Activated T-cell treated with anti-CD3 and anti-CD28 coated beads, Interleukin-2, amount 50 U/mL, for 4 hours (primary cell): ENCODE measurements at regions not wholly inside any gene's neighbourhood (a gene's known extent, or its start where the extent isn't known, plus 50 kb on each side); places are given as distances from the start of the nearest gene placed in this dataset.

ENCODE experiments used
- ATAC-seq, 2 donors: fragments of 200-7000 bp; cut with Tn5 transposase; one replicate each; pipeline ENCODE4 v1.10.0; 2021
- DNase-seq: peaks from one replicate; pipeline ENCODE4 v3.0.0-alpha.2; 2020
- H3K27me3 Mint-ChIP-seq: one replicate; pipeline ENCODE4 v1.8.0; 2021; ENCODE audit warnings: low read depth, mixed read lengths
- H3K36me3 Mint-ChIP-seq: one replicate; pipeline ENCODE4 v1.8.0; 2022; ENCODE audit warnings: mixed read lengths; ENCODE audit not compliant: insufficient read depth
- H3K4me1 Mint-ChIP-seq: one replicate; pipeline ENCODE4 v1.8.0; 2021; ENCODE audit warnings: low read depth, mixed read lengths
- H3K4me3 Mint-ChIP-seq: one replicate; pipeline ENCODE4 v1.8.0; 2021; ENCODE audit warnings: mild to moderate bottlenecking, moderate library complexity, mixed read lengths
- H3K9me3 Mint-ChIP-seq: one replicate; pipeline ENCODE4 v1.8.0; 2021; ENCODE audit warnings: mixed read lengths

DNA sequence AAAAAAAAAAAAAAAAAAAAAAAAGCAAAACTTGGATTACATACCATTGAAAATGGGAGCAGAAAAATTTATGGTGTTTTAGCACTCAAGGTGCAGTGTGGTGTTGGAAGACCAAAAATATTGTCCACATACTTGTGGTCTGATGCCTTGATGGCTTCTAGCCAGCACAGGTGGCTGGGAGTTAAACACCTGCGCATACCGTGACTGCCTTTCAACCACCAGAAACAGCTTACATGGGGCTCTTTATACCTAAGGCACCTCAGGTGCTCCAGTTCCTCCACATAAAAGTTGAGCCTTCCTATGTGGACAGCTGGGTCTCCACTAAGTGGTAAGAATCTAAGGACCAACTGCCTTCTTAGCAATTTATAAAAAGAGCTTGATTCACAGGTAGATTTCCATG is 802.6 kb upstream of the CELF4 start:
- Mint-ChIP-seq H3K27me3 (no peaks in the 10 kb centered on the region), H3K36me3 (no peaks in the 10 kb centered on the region), H3K4me1 (peaks cover 6% of the 10 kb centered on the region), H3K4me3 (no peak overlapping the region), H3K9me3 (peaks cover 13% of the 10 kb centered on the region)
- DNase-seq = no peak
- ATAC-seq = no peak

DNA sequence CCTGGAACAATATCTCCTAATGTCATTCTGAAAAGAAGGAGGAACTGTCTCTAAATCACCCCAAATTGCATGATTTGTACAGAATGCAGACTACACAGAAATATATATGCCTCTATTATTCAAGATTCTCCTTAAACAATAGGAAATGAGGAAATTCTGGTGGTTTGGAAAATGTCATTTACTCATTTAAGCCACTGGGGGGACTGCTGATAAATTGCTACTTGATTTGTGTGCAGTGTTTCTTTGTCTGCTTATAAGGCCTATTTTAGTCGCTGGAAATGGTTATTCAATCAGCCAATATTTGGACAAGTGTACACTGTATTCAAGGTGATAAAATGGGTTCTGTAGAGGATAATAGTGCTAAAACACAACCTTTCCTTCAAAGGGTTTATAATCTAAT is 801.9 kb upstream of the CELF4 start:
- Mint-ChIP-seq H3K9me3 (peaks cover 13% of the 10 kb centered on the region), H3K4me1 (peaks cover 6% of the 10 kb centered on the region), H3K36me3 (no peaks in the 10 kb centered on the region), H3K4me3 (no peak overlapping the region), H3K27me3 (no peaks in the 10 kb centered on the region)
- no peak for DNase-seq
- ATAC-seq = no peak

DNA sequence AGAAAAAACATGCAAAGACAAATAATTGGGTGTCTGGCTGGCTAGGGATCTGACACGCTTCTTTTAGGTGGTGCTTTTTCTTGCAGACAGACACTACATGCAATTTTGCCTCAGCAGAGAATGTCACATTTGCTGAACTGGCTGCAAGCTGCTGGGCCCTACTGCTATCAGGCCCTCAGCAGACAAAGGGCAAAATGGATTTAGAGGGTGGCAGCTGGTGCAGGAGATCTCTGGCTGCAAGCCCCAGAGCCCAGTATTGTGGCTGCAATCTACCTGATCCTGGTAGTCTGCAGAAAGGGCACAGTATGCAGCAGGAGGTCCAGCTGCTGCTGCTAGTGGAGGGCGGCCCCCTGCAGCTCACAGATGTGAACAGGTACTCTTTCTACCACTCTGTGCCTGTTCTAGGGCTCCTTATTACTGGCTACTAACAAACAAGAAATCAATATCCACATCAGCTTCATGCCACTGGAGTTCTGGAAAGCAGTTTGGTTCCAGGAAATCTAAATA is 796.7 kb upstream of the CELF4 start:
- no peaks in the 10 kb centered on the region for H3K27me3 Mint-ChIP-seq
- no peak for DNase-seq
- no peaks in the 10 kb centered on the region for H3K9me3 Mint-ChIP-seq
- H3K4me3 Mint-ChIP-seq = no peak overlapping the region
- ATAC-seq = no peak
- H3K4me1 Mint-ChIP-seq = no peaks in the 10 kb centered on the region
- no peaks in the 10 kb centered on the region for H3K36me3 Mint-ChIP-seq

DNA sequence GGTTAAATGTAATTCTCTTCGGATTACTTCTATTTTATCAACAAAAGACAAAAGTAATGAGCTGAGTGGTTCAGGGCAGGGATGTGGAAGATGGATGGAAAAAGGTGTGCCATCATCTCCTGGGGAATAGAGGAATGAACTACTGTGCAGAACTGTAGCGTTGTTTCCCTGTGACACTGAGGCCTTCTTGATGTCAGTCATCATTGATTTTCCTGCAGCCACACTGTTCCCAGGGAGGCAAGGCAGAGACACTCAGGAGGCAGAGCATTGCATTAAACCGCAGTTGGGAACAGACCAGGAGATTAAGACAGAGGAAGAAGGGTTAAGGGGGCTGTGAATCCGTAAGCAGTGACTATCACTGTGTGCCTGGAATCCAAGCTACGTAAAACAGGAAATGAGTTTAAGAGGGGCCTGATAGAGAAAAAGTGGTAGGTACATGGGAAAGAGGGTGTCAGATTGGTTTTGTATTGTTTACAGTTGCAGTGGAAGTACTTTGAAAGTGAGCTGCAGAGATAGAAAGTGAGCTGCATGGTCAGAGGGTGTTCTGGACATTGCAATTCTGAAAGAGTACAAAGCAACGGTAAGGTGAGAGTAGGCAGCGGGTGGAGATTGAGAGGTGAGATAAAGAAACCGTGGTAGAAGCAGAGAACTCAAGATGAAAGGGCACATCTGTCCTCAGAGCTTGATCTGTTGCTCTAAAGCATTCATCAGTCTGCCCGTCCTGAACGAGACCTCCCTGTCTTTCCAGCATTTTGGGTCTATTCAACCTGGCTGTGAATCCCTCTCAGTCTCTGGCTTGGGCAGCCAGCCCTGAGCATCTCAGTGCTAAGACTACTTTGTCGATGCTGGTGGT is 793.4 kb upstream of the CELF4 start:
- DNase-seq (no peak), ATAC-seq (no peak)
- no peak overlapping the region for H3K4me3 Mint-ChIP-seq
- H3K36me3 Mint-ChIP-seq = no peaks in the 10 kb centered on the region
- H3K9me3 Mint-ChIP-seq = no peaks in the 10 kb centered on the region
- H3K4me1 Mint-ChIP-seq = no peaks in the 10 kb centered on the region
- no peaks in the 10 kb centered on the region for H3K27me3 Mint-ChIP-seq

DNA sequence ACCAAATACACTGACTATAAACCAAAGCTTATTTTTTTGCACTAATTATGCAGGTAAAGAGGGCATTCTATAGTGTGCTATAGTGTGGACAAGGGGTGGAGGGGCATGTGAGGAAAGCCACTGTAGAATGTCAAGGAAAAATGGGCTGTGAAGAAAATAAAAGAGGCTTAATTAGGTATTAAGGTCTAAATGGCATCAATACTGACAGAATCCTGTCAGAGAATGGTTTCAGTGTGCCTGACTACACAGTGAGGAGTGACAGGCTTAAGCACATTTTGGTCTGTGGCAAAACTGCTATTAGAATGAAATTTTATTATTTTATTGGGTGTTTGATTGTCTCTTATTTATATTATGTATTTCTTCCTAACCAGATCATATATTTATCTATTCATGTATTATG is 787.6 kb upstream of the CELF4 start:
- no peaks in the 10 kb centered on the region for H3K4me1 Mint-ChIP-seq
- no peak for DNase-seq
- H3K36me3 Mint-ChIP-seq = no peaks in the 10 kb centered on the region
- H3K4me3 Mint-ChIP-seq = no peak overlapping the region
- no peak for ATAC-seq
- no peaks in the 10 kb centered on the region for H3K27me3 Mint-ChIP-seq
- H3K9me3 Mint-ChIP-seq = no peaks in the 10 kb centered on the region

GRCh38 chr18:38350141-38350540 is 784.5 kb upstream of the CELF4 start:
- no peaks in the 10 kb centered on the region for H3K4me1 Mint-ChIP-seq
- no peak overlapping the region for H3K4me3 Mint-ChIP-seq
- DNase-seq (no peak), ATAC-seq (no peak)
- no peaks in the 10 kb centered on the region for H3K27me3 Mint-ChIP-seq
- H3K36me3 Mint-ChIP-seq = no peaks in the 10 kb centered on the region
- H3K9me3 Mint-ChIP-seq = no peaks in the 10 kb centered on the region

DNA sequence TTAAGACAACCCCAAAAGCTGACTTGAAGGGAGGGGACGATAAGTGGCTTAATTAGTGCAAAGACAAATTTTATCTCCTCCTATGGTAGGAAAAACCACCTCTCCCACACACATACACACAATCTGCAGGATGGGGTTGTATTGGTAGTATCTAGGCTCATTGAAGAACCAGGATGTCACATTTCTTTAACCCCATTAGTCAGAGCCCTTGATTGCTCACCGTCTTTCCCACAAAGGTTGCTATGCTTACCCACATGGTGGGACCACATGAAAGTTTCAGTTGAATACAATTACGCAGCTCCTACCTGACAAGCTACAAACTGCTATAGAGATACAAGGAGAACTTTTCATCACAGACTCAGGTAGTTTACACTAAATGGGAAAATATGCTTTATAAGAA is 765.0 kb upstream of the CELF4 start:
- Mint-ChIP-seq H3K4me3 (no peak overlapping the region), H3K9me3 (peaks cover 15% of the 10 kb centered on the region), H3K36me3 (no peaks in the 10 kb centered on the region), H3K4me1 (no peaks in the 10 kb centered on the region), H3K27me3 (no peaks in the 10 kb centered on the region)
- ATAC-seq = peak; percentile 61 to 62
- no peak for DNase-seq

- Mint-ChIP-seq H3K36me3 (no peaks in the 10 kb centered on the region), H3K9me3 (peaks cover 20% of the 10 kb centered on the region), H3K4me3 (no peak overlapping the region), H3K27me3 (no peaks in the 10 kb centered on the region), H3K4me1 (no peaks in the 10 kb centered on the region)
- DNase-seq = no peak
- ATAC-seq = no peak
These were observed 763.5 kb upstream of the CELF4 start for GRCh38 chr18:38329145-38329544.

DNA sequence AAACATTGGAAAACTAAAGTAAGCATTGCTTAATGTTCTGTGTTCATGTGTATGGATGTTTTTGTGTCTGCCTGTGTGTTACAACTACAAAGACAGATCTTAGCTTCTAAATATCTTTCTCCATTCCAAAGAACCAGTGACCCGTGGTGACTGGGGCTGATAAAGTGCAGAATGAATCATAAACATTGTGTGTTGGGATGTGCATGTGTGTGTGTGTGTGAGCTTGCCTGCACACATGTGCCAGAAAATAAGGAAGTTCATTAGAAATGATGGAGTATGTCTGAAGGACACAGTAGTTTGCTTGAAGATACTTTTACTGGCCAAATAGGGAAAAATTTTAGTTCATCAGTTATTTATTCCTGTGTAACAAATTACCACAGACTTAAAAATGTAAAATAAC is 756.6 kb upstream of the CELF4 start:
- Mint-ChIP-seq H3K4me3 (no peak overlapping the region), H3K4me1 (no peaks in the 10 kb centered on the region), H3K27me3 (no peaks in the 10 kb centered on the region), H3K9me3 (peaks cover 11% of the 10 kb centered on the region), H3K36me3 (no peaks in the 10 kb centered on the region)
- ATAC-seq (no peak), DNase-seq (no peak)

- H3K4me3 Mint-ChIP-seq = no peak overlapping the region
- no peaks in the 10 kb centered on the region for H3K27me3 Mint-ChIP-seq
- H3K4me1 Mint-ChIP-seq = no peaks in the 10 kb centered on the region
- no peak for ATAC-seq
- no peak for DNase-seq
- peaks cover 11% of the 10 kb centered on the region for H3K9me3 Mint-ChIP-seq
- no peaks in the 10 kb centered on the region for H3K36me3 Mint-ChIP-seq
These were observed 755.7 kb upstream of the CELF4 start for GRCh38 chr18:38321262-38321661.

DNA sequence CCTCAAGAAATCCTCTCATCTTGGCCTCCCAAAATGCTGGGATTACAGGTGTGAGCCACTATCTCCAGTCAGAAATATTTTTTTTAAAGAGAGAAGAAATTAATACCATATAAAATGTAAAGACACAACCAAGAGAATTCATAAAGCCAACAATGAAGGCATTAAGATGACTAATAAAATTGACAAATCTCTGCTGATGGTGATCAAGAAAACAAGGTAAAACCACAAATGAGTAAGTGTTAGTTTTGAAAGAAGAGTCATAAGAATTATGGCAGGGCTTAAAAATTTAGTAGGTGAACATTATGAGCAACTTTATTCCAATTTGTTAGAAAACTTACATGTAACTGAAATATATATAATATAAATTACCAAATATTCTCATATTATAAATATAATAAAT is 752.8 kb upstream of the CELF4 start:
- Mint-ChIP-seq H3K4me3 (no peak overlapping the region), H3K4me1 (no peaks in the 10 kb centered on the region), H3K36me3 (no peaks in the 10 kb centered on the region), H3K9me3 (peaks cover 13% of the 10 kb centered on the region), H3K27me3 (no peaks in the 10 kb centered on the region)
- no peak for ATAC-seq
- no peak for DNase-seq

- Mint-ChIP-seq H3K4me1 (no peaks in the 10 kb centered on the region), H3K36me3 (no peaks in the 10 kb centered on the region), H3K9me3 (peaks cover 9% of the 10 kb centered on the region), H3K27me3 (no peaks in the 10 kb centered on the region), H3K4me3 (no peak overlapping the region)
- DNase-seq (no peak), ATAC-seq (no peak)
These were observed 748.2 kb upstream of the CELF4 start for GRCh38 chr18:38313831-38314230.

DNA sequence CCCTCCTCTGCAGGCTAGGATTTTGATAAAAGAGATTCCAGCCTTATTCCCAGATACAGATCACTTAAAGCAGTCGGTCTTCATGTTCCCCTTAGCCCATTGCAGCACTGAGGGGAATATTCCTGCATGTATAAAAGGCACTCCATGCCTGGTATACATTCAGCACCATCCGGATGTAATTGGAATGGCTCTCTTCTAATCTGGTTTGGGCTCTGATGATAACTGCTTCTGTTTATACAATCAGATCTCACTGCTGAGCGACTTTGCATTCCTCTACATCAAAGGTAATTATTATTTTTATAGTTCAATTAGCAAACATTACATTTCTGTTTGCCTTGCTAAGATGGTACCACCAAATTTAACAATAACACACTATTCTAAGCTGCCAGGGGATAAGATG is 746.9 kb upstream of the CELF4 start:
- Mint-ChIP-seq H3K27me3 (no peaks in the 10 kb centered on the region), H3K36me3 (no peaks in the 10 kb centered on the region), H3K4me1 (no peaks in the 10 kb centered on the region), H3K4me3 (no peak overlapping the region), H3K9me3 (peaks cover 9% of the 10 kb centered on the region)
- DNase-seq (no peak), ATAC-seq (no peak)

DNA sequence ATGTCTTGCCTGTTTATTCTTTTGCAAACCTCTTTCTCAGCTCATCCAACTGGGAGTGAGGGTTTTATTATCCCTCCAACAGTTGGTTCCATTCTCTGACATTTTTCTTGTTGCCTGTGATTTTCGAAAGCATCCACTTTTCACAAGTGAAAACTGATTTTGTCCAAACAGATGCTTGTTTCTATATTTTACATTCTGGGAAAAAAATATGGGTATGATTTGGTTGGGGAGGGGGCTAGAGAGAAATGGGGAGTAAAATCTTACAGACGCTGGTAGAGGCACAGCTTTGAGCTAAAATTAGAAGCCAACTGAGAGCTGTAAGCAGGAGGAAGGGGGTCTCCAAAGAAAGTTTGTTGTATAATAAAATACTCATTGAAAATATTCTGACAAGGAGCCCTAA is 745.3 kb upstream of the CELF4 start:
- Mint-ChIP-seq H3K36me3 (no peaks in the 10 kb centered on the region), H3K9me3 (peaks cover 9% of the 10 kb centered on the region), H3K4me1 (no peaks in the 10 kb centered on the region), H3K4me3 (no peak overlapping the region), H3K27me3 (no peaks in the 10 kb centered on the region)
- ATAC-seq = no peak
- DNase-seq = no peak

DNA sequence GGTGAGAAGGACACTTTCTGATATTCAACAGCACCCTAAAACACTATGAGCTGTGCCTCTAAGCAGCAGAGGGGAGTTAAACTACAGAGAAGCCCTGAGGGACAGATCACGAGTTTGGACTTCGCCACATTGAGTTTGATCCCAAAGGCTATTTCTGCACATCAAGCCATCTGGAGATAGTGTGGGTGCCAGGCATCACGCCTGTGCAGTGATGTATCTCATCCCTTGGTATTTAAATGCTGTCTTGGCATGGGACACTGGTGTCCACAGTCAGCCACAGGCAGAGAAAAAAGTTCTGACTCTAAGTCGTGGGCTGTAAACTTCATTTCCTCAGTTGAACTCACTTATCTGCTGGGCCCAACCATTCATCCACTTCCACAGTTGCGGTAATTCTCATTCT is 742.3 kb upstream of the CELF4 start:
- DNase-seq = no peak
- H3K9me3 Mint-ChIP-seq = peaks cover 6% of the 10 kb centered on the region
- no peaks in the 10 kb centered on the region for H3K36me3 Mint-ChIP-seq
- no peak overlapping the region for H3K4me3 Mint-ChIP-seq
- no peaks in the 10 kb centered on the region for H3K4me1 Mint-ChIP-seq
- no peaks in the 10 kb centered on the region for H3K27me3 Mint-ChIP-seq
- ATAC-seq = no peak
